A673 (cell line): ENCODE measurements at regions not wholly inside any gene's neighbourhood (a gene's known extent, or its start where the extent isn't known, plus 50 kb on each side); places are given as distances from the start of the nearest gene placed in this dataset.

Experiments used
- BruUV-seq: library from RNA; stranded (reverse); fragments of 400-500 nt; replicated peaks from 2 replicates; lab custom pipeline; 2021; lab: Mats Ljungman, UMichigan
- CTCF ChIA-PET: fragments of 300-600 bp; sonication (Branson Sonifier 250); formaldehyde crosslinking; loops from one replicate; lab custom pipeline; 2022; ENCODE audit warnings: antibody characterized with exemption; lab: Charles Lee
- POLR2A ChIA-PET: fragments of 300-600 bp; sonication (Branson Sonifier 250); formaldehyde crosslinking; loops from one replicate; lab custom pipeline; 2022; ENCODE audit warnings: antibody characterized with exemption; ENCODE audit not compliant: low non-redundant PET; lab: Charles Lee
- DNase-seq: peaks from one replicate; pipeline ENCODE4 v3.0.0-alpha.2; 2015; ENCODE audit warnings: low spot score
- H3K27ac ChIP-seq: fragments of 200-600 bp; sonication (generic); 2 replicates; pipeline ENCODE4 v1.5.1; 2016; ENCODE audit warnings: mixed run types, low read depth, mild to moderate bottlenecking, mixed read lengths, antibody characterized with exemption, low read length; ENCODE audit not compliant: poor library complexity, severe bottlenecking
- H3K27me3 ChIP-seq: fragments of 200-600 bp; sonication (generic); replicated peaks from 2 replicates; pipeline ENCODE4 v1.6.1; 2017; ENCODE audit warnings: mixed run types, low read depth, mild to moderate bottlenecking, mixed read lengths, antibody characterized with exemption, low read length; ENCODE audit not compliant: insufficient read depth, poor library complexity
- H3K36me3 ChIP-seq: fragments of 200-600 bp; sonication (generic); 2 replicates; pipeline ENCODE4 v1.6.1; 2016; ENCODE audit warnings: mixed run types, mild to moderate bottlenecking, mixed read lengths, antibody characterized with exemption, low read length; ENCODE audit not compliant: insufficient read depth, poor library complexity, severe bottlenecking
- H3K4me1 ChIP-seq: fragments of 200-600 bp; sonication (generic); 2 replicates; pipeline ENCODE4 v1.6.1; 2017; ENCODE audit warnings: mixed run types, mild to moderate bottlenecking, mixed read lengths, antibody characterized with exemption, low read length; ENCODE audit not compliant: insufficient read depth, poor library complexity, severe bottlenecking
- H3K4me3 ChIP-seq: fragments of 200-600 bp; sonication (generic); 2 replicates; pipeline ENCODE4 v1.5.1; 2016; ENCODE audit warnings: low read depth, mixed run types, mild to moderate bottlenecking, mixed read lengths, low read length; ENCODE audit not compliant: poor library complexity, severe bottlenecking
- H3K9me3 ChIP-seq: fragments of 200-600 bp; sonication (generic); 2 replicates; pipeline ENCODE4 v1.6.1; 2016; ENCODE audit warnings: mixed run types, low read depth, mild to moderate bottlenecking, mixed read lengths, antibody characterized with exemption, low read length; ENCODE audit not compliant: poor library complexity, severe bottlenecking
- CTCF ChIP-seq: fragments of 300-800, 200-600 bp; sonication (generic); conservative IDR thresholded peaks from 2 replicates; pipeline ENCODE4 v1.5.1; 2017; ENCODE audit warnings: low read depth, mild to moderate bottlenecking, antibody characterized with exemption, low read length, moderate library complexity, mixed read lengths
- EZH2 ChIP-seq: fragments of 200-600 bp; sonication (generic); IDR thresholded peaks from 2 replicates; pipeline ENCODE4 v1.6.1; 2017; ENCODE audit warnings: borderline replicate concordance, low read depth, mild to moderate bottlenecking, mixed read lengths, antibody characterized with exemption, low read length; ENCODE audit not compliant: poor library complexity, severe bottlenecking
- intact Hi-C: fragments of 100-400 bp; cut with micrococcal nuclease; formaldehyde crosslinking; loops from one replicate; pipeline ENCODE4 v1.10.0; 2022; ENCODE audit not compliant: unreplicated experiment

- no peaks in the 10 kb centered on the region for H3K36me3 ChIP-seq
- POLR2A ChIA-PET, result no interaction called here
- intact Hi-C loops, result no loop called here
- no peak overlapping the region for H3K4me3 ChIP-seq
- no peak for TF ChIP-seq CTCF
- TF ChIP-seq EZH2, result no peak
- BruUV-seq, result no TSS peak
- no peaks in the 10 kb centered on the region for H3K9me3 ChIP-seq
- H3K27ac ChIP-seq, result no peak overlapping the region
- no peaks in the 10 kb centered on the region for H3K4me1 ChIP-seq
- no peaks in the 10 kb centered on the region for H3K27me3 ChIP-seq
- no peak for DNase-seq
- CTCF ChIA-PET, result no interaction called here
Measured at GRCh38 chr21:14827468-14827867, 237.3 kb downstream of the NRIP1 start.

- no peaks in the 10 kb centered on the region for H3K9me3 ChIP-seq
- no peaks in the 10 kb centered on the region for H3K27me3 ChIP-seq
- DNase-seq, result no peak
- intact Hi-C loops, result no loop called here
- TF ChIP-seq EZH2 (no peak), CTCF (no peak)
- H3K4me3 ChIP-seq, result no peak overlapping the region
- CTCF ChIA-PET, result no interaction called here
- no TSS peak for BruUV-seq
- POLR2A ChIA-PET, result no interaction called here
- no peaks in the 10 kb centered on the region for H3K36me3 ChIP-seq
- H3K27ac ChIP-seq, result no peak overlapping the region
- H3K4me1 ChIP-seq, result no peaks in the 10 kb centered on the region
Measured at GRCh38 chr21:14826630-14827029, 238.2 kb downstream of the NRIP1 start.

DNA sequence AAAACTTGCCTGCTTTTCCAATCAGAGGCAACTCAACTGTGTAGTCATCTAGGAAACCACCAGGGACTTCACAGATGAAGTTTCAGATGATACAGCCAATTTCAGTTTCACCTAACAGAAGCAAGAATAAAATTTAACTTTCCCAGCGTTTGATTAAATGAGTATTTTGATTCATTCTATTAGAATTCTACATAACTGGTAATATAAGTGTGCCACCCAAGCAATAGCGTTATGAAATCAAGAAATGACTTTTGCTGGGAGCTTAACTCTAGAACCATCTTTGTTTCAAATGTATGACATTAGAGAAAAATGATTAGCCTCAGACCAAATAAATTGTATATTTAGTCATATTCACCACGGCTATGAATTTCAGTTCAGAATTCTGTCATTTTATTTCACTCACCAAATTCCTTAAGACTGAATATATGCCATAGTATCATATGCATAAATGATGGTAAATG, 239.3 kb downstream of the NRIP1 start:
- H3K4me1 ChIP-seq, result no peaks in the 10 kb centered on the region
- no peak for DNase-seq
- CTCF ChIA-PET, result no interaction called here
- no peaks in the 10 kb centered on the region for H3K27me3 ChIP-seq
- TF ChIP-seq EZH2 (no peak), CTCF (no peak)
- BruUV-seq, result no TSS peak
- intact Hi-C loops, result no loop called here
- no peaks in the 10 kb centered on the region for H3K36me3 ChIP-seq
- H3K27ac ChIP-seq, result no peak overlapping the region
- POLR2A ChIA-PET, result no interaction called here
- H3K9me3 ChIP-seq, result no peaks in the 10 kb centered on the region
- H3K4me3 ChIP-seq, result no peak overlapping the region
